ENCODE measurements at regions not wholly inside any gene's neighbourhood (a gene's known extent, or its start where the extent isn't known, plus 50 kb on each side); places are given as distances from the start of the nearest gene placed in this dataset.

GRCh38 chr12:61902403-61902802 lies 357.8 kb upstream of the USP15 start:
- no peak for TF ChIP-seq CTCF (IDR thresholded peaks at IDR 0.05; ENCODE audit: low read depth, low read length, poor library complexity, severe bottlenecking)
- TF ChIP-seq EZH2phosphoT487 (IDR thresholded peaks at IDR 0.05; ENCODE audit: borderline replicate concordance, low read length) = no peak

Measured in DOHH2 (cell line).